NCI-H1930 (cell line): ENCODE measurements at regions not wholly inside any gene's neighbourhood (a gene's known extent, or its start where the extent isn't known, plus 50 kb on each side); places are given as distances from the start of the nearest gene placed in this dataset.
"Not testable (repeated sequence)": the region's sequence is repeated elsewhere in the genome, so short reads cannot be mapped to it uniquely, and the experiment has no call there.

ENCODE experiments used
- DNase-seq, 2 experiments: peaks; one replicate each; lab custom pipeline; 2025; lab: John Stamatoyannopoulos, UW

DNA sequence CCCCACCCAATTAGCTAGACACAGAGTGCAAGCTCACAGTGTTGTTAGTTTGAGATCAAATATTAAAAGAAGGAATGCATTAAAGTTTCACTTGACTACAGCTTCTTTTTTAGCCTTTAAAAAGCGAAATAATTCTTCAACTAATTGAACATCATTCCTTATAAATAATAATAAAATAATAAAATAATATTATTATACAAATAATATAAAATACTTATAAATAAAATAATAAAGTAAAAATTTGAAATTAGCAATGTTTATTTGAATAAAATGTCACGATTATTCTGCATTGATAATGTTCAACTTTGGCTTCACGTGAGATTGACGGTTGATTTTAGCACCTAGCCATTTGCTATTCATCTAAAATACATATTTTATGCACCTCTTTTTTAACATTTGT, 819.3 kb downstream of the FRK start:
- DNase-seq = no peak

DNA sequence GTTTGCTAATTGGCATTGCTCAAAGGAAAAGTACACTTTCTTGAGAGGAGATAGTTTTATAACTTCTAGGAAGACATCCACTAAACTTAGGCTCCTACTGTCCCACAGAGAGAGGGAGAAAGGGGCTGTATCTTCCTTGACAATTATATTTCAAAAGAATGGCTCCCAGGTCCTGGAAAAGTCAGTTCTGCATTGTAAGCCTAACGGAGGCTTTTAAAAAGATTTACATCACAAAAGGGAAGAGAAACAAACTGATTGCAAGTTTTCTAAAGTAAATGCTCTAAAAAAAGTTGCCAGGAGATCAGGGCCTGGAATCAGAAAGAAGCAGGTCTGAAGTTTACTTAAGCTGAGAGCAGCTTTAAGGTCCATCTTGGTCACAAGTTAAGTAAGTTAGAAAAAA, 839.5 kb downstream of the FRK start:
- DNase-seq = no peak

DNA sequence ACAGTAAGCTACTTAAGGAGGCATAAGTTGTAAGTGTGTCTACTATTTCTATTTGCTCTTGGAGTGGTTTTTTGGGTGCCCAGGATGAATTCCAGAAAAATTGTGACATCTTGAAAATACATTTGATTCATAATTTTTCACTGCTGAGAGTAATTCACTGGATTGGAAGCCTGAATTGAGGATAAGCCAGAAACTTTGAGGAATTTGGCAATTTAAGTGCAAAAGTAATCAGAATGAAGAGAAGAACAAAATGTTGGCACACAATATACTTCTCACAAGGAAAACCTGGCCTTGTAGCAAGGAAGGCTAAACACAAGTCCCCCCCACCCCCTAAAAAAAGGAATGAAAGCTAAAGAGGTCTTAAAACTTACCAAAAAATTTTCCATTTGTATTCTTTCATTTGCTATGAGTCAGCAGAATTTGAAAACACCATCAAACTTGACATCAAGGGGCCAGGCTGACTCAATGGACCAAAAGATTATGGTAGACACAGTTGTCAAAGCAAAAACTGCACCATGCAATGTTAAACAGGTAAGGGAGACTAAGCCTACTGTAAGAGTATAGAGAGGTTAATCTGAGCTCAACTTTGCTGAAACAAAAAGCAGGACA, 840.0 kb downstream of the FRK start:
- no peak for DNase-seq

DNA sequence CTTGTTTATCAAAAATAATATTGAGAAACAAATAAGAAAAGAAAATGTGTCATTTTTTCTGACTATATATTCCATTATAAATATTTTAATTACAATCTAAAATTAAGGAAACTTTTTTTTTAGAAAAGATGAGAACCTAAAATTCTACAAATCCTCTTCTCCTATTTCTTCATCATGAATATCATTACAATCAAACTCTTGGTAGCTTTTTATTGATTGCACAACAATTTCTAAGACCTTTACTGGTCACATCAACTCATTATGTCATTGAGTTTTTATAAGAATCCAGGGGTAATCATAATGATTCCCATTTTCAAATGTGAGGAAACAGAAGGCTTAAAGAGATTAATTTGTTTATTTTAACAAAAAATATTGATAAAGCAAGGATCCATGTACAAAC, 841.0 kb downstream of the FRK start:
- DNase-seq = no peak

DNA sequence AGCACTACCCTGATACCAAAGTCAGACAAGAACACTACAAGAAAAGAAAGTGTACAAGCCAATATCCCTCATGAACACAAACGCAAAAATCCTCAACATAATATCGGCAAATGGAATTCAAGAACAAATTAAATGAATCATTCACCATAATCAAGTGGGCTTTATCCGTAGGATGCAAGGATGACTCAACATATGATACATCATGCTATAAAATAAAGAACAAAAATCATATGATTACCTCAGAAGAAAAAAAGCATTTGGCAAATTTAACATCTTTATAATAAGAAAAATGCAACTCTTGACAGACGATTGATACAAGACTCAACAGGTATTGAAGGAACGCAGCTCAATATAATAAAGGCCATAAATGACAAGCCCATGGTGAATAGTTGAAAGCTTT, 843.9 kb downstream of the FRK start:
- DNase-seq = no peak

DNA sequence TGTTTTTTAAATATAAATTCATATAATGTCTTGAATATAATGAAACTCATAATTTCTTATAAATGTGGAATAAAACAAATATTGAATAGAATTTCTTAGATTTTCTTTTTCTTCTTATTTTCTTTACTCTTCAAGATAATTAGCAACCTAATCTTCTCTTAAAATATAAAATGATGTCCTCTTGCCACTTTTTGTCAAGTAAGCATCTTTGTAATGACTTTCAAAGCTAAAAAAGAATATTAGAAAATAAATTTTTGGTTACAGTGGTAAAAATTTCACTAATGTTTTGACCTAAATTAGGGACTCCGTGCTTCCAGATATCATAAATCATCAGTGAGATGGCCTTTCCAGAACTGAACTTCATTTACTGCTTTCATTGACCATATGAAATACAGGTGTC, 846.4 kb downstream of the FRK start:
- no peak for DNase-seq

DNA sequence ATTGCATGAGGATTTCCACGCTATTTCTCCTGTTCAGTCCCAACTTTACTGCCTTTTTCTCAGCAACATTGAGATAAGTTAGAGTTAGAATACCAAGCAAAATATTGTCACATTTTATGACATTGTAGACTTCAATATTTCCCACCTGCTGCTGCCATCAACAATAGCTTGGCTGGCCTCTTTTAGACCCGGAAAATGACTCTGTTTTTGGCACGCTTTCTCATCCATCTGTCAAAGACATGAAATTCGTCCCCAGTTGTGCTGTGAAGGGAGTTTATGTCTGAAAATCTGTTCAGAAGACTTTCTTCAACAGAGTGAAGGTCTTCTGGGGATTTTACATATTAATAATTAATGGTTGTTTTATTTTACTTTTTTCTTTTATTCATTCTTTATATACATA, 857.3 kb downstream of the FRK start:
- no peak for DNase-seq

DNA sequence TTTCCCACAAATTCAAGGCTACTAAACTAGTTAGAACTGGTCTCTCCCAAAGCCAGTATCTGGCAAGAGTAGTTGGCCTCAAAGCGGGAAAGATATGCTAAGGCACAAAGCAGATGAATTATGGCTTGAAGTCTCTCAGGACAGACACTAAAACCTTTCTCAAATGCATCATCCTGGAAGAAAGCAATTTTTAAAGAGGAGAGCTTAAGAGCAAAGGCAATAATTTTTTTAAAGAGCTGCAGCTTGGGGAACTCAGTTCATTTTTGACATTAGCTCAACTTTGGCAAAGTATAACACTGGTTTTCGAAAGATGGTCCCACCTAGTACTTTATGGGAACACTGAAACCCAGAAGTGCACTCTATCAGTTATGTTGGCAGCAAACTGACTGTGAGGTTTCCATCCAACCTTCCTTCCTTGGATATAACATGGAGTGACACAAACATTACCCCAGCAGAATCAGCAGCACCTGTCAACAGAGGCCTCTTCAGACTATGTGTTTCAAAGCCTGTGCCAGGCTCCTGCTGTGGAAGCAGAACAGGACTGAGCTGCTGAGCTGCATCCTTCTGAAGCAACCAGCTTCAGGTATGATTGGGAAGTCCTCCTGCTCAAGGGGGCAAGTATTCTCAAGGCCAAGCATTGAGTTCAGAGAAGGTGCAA, 852.3 kb upstream of the HS3ST5 start:
- no peak for DNase-seq

DNA sequence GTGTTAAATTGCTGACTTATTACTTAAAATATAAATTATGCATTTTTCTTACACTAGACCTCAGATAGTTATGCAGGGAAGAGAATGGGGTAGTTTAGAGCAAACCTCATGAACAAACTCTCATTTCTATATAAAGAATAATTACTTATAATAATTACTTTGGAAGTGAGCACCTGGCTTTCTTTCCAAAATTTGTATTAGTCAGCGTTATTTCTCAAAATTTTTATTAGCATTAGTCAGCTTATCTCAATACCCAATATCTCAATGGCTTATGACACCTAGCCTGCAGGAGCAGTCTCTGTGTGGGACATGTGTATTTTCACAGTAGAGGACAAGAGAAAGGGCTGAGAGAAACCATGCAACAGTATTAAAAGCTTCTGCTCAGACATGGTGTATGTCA, 849.2 kb upstream of the HS3ST5 start:
- no peak for DNase-seq

DNA sequence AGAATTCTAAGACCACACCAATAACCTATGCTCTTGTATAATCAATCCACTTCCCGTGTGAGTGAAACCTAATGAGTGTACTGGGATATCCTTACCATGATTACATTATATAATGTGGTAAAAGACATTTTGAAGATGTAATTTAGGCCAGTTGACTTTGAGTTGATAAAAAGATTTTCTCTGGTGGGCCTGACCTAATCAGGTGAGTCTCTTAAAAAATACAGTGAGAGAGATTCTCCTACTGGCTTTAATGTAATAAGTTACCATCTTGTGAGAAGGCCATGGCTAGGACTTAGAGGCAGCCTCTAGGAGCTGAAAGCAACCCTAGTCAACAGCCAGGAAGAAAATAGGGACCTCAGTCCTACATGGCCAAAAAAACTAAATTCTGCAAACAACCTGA, 847.7 kb upstream of the HS3ST5 start:
- DNase-seq = no peak

DNA sequence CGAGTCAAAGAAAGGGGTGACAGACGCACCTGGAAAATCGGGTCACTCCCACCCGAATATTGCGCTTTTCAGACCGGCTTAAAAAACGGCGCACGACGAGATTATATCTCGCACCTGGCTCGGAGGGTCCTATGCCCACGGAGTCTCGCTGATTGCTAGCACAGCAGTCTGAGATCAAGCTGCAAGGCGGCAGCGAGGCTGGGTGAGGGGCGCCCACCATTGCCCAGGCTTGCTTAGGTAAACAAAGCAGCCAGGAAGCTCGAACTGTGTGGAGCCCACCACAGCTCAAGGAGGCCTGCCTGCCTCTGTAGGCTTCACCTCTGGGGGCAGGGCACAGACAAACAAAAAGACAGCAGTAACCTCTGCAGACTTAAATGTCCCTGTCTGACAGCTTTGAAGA, 832.6 kb upstream of the HS3ST5 start:
- not testable (repeated sequence) for DNase-seq

DNA sequence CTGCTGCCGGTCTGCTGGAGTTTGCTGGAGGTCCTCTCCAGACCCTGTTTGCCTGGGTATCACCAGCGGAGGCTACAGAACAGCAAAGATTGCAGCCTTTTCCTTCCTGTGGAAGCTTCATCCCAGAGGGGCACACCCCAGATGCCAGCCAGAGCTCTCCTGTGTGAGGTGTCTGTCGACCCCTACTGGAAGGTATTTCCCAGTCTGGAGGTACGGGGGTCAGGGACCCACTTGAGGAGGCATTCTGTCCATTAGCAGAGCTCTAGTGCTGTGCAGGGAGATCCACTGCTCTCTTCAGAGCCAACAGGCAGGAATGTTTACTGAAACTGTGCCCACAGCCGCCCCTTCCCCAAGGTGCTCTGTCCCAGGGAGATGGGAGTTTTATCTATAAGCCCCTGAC, 823.1 kb upstream of the HS3ST5 start:
- DNase-seq = not testable (repeated sequence)

DNA sequence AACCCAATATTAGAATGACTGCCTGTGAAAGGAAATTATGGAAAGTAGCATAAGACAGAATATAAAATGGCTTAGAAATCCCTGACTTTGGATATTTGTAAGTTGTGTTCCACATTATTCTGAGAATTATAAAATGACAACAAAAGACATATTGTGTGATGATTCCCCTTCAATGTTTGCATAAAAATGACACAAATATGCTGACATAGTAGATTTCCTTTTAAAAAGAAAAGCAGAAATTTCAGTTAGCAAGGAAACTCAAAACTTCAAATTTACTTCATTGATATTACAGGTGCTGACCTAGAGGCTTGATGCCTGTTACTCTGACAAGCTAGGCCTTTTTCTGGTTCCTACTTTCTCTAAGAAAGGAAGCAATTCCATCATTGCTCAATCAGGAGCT, 816.9 kb upstream of the HS3ST5 start:
- DNase-seq = no peak

DNA sequence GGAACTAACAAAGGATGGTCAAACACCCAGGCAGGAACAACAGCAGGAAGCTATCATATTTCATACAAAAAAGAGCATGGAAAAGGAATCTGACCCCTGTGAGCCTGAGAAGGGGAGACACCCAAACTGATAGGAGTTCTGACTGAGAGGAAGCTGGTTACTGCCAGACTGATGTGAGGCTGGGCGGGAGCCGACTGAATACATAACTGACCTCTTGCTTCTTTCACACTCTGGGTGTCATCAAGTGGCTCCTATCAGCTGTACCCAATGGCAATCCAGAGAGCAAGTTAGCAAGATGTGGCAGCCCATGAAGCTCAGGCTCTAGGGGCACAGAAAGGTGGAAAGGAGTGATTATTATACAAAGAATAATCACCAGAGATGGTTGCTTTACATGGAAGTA, 795.1 kb upstream of the HS3ST5 start:
- DNase-seq = no peak

DNA sequence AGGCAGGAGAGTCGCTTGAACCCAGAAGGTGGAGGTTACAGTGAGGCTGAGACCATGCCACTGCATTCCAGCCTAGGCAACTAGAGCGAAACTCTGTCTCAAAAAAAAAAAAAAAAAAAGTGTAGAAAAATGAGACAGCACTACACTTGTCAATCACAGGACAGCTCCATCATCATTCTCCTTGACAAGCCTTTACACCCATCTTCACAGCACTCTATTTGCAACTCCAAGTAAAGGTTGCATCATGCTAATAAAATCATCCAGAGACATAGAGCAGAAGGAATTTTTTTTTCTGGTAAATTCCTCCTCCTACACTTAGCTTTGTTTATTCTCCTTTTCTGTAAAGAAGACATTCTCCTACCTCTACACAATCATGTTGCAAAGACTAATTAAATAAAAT, 791.0 kb upstream of the HS3ST5 start:
- DNase-seq = no peak

DNA sequence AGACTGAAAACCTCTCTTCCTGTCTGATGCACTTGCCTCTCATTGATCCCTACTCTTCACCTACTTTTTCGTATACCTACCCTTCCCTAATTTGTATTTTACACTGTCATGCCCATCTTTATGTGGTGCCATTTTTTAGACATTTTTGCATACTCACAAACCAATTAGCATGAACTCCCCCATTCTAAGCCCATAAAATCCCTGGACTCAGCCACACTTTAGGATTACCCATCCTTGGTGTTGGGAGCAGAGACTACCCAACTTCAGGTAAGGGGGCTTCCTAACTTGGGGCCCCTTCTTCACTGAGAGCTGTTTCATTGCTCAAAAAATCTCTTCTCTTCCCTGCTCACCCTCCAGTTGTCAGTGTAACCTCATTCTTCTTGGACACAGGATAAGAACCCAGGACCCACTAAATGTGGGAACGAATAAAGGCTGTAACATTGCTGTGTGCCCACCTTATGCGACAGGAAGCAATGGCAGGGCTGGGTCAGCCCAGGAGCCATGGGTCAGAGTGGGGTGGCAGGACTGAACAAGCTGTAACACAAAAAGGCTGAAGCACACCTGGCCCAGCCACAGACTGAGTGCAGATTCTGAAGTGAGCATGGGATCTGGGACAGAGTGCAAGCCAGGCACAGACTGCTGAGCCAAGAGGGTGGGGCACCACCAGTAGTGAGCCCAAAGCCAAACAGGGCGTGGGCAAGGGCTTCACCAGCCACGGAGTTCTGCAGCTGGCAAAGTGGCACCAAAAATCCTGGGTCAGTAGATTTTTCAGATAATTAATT, 789.1 kb upstream of the HS3ST5 start:
- no peak for DNase-seq

DNA sequence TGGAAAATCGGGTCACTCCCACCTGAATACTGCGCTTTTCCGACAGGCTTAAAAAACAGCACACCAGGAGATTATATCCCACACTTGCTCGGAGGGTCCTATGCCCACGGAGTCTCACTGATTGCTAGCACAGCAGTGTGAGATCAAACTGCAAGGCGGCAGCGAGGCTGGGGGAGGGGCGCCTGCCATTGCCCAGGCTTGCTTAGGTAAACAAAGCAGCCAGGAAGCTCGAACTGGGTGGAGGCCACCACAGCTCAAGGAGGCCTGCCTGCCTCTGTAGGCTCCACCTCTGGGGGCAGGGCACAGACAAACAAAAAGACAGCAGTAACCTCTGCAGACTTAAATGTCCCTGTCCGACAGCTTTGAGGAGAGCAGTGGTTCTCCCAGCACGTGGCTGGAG, 778.7 kb upstream of the HS3ST5 start:
- not testable (repeated sequence) for DNase-seq

DNA sequence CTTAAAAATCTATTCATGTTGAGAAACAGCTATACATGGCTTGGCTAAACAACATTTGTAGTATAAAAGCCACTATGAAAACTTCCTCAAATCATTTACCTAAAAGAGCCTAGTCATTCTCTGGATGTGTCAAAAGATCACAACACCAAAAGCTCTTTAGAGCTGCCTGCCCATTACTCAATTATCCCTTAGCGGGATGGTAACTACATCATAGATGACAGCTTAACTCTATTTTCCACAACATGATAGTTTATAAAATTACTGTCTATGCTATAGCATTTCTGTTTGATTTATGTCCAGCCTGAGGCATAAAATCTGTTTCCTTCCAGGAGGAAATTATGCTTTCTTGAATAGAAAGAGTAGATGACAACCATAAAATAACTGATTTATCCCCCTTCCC, 777.6 kb upstream of the HS3ST5 start:
- no peak for DNase-seq

DNA sequence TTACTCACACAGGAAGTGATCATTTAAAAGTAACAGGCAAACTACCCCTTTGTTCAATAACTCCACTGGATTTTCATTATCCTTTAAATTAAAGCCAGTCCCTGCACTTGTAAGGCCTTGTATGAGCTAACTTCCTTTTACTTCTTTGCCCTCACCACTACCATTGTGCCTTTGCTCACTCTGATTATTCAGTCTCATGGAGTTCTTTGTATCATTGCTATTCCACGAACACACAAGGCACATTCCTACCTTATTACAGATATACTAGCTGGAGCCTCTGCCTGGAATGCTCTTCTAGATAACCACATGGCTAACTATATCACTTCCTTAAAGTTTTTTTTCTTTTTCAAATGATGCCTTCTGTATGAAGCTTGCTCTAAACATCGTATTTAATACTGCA, 748.6 kb upstream of the HS3ST5 start:
- no peak for DNase-seq

DNA sequence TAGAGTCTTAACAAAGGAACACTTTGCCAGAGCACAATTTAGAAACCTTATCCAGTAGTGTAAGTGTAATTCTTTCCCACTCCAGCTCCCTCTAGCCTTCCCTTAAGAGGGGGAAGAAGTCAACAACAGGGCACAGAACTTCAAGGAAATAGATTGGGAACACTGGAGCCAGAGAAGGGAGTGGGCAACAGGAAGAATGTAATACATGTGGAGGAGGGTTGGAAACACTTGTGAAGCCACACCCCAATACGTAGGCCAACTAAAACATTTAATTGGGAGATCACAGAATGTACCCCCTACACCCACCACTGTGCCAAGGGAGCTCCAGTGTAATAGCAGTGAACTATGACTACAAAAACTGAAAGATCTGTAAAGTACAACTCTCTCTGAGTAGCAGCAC, 735.7 kb upstream of the HS3ST5 start:
- DNase-seq = no peak

DNA sequence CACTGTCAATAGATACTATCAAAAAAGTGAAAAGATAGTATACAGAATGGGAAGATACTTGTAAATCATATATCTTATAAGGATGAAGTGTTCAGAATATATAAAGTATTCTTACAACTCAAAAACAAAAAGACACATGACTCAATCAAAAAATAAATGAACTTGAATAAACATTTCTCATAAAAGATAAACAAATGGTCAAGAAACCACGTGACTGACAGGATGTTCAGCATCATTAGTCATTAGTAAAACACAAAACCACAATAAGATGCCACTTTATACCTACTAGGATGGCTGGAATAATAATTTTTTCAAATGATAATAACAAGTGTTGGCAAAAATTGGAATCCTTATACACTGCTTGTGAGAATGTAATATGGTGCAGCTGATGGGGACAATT, 729.1 kb upstream of the HS3ST5 start:
- no peak for DNase-seq

DNA sequence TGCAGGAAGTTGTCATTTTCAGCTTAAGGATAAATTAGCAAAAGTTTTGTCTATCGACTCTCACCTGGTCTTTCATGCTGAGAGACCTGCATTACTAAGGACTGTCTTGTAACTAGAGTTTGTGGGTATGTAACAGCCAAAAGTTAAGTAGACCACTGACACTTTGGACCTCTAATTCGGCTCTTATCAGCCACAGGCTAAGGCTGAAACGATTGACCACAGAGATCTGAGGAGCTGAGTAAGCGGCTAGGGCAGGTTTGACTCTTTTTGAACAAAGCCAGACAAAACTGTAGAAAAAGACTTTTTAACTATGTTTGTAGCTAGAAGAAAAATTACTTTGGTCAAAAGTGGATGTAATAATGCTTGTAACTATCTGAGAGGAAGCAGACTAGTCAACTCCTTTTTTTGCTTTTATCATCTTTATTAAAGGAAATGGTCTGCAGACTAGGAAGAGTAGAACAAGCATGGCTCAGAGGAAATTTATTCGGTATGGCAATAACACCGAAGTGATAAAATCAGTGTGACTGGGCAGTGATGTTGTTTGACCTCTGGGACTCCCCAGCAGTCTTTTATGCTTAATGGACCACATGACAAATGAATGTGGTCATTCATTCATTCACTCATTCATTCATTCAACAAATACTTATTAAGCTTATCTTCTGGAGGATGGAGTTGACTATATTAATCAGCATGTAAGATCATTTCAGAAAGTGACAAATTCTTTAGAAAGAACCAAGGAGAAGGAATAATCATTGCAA, 725.0 kb upstream of the HS3ST5 start:
- no peak for DNase-seq

DNA sequence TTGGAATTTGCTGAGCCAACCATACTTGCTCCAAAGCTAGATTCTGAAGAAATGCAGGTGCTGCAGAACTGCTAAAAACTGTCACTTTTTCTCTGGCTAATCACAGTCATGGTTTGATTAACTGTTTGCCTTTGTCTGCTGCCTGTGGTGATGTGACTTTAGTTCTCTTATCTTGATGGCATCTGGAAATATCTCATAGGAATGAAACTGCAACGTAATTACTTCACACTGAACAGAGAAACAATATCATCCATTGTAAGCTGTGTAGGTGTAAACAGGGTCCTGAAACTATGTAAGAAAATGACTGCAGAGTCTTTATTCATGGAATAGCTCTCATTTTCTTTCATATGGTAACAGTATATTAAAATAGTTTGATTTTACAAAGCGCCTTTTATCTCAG, 721.9 kb upstream of the HS3ST5 start:
- peak in 1 of 2 experiments; percentile 8 for DNase-seq
